ENCODE measurements at regions not wholly inside any gene's neighbourhood (a gene's known extent, or its start where the extent isn't known, plus 50 kb on each side); places are given as distances from the start of the nearest gene placed in this dataset.

- Histone ChIP-seq H3K9ac (ENCODE audit: insufficient read depth, low read length, poor library complexity, severe bottlenecking) (no peak overlapping the region), H2AFZ (ENCODE audit: insufficient read depth, low read depth, low read length, poor library complexity, severe bottlenecking) (no peak overlapping the region), H3K9me3 (replicated peaks in 1 of 2; ENCODE audit: control insufficient read depth in 1 of 2, insufficient read depth in 1 of 2, low read length in 2 of 2) (no peaks in the 10 kb centered on the region), H3K27me3 (ENCODE audit: control insufficient read depth in 2 of 2, insufficient read depth in 2 of 2, low read length in 2 of 2) (no peaks in the 10 kb centered on the region), H4K20me1 (ENCODE audit: insufficient read depth, low read length) (no peaks in the 10 kb centered on the region), H3K4me2 (replicated peaks; ENCODE audit: extremely low read depth, low read length, poor library complexity, severe bottlenecking) (no peak overlapping the region), H3K79me2 (ENCODE audit: insufficient read depth, low read length) (no peaks in the 10 kb centered on the region), H3K36me3 (replicated peaks in 1 of 2; ENCODE audit: control insufficient read depth in 1 of 2, insufficient read depth in 2 of 2, low read length in 2 of 2) (no peaks in the 10 kb centered on the region), H3K27ac (ENCODE audit: low read depth in 1 of 2, low read length in 2 of 2) (no peak overlapping the region), H3K4me1 (ENCODE audit: control insufficient read depth in 1 of 2, insufficient read depth in 2 of 2, low read length in 2 of 2) (no peaks in the 10 kb centered on the region), H3K4me3 (replicated peaks in 1 of 3; ENCODE audit: low read depth in 2 of 3, low read length in 3 of 3) (no peak overlapping the region)
- no peaks in the 10 kb centered on the region for H3K27me3 Mint-ChIP-seq (ENCODE audit: low read depth in 3 of 3)
- no peaks in the 10 kb centered on the region for H3K36me3 Mint-ChIP-seq
- DNase-seq, result no peak
- no peaks in the 10 kb centered on the region for H3K4me1 Mint-ChIP-seq
- no peak overlapping the region for H3K4me3 Mint-ChIP-seq
- no peak overlapping the region for H3K27ac Mint-ChIP-seq
- TF ChIP-seq CTCF (IDR thresholded peaks at IDR 0.05), result no peak
- intact Hi-C loops (cut with micrococcal nuclease), result no loop called here
- H3K9me3 Mint-ChIP-seq, result no peaks in the 10 kb centered on the region
Observed at GRCh38 chr2:187125318-187125717, 276.3 kb upstream of the ZSWIM2 start.

GRCh38 chr2:187124529-187124928 lies 275.6 kb upstream of the ZSWIM2 start:
- no peaks in the 10 kb centered on the region for H3K9me3 Mint-ChIP-seq
- Histone ChIP-seq H4K20me1 (ENCODE audit: insufficient read depth, low read length) (no peaks in the 10 kb centered on the region), H2AFZ (ENCODE audit: insufficient read depth, low read depth, low read length, poor library complexity, severe bottlenecking) (no peak overlapping the region), H3K27ac (ENCODE audit: low read depth in 1 of 2, low read length in 2 of 2) (no peak overlapping the region), H3K9me3 (replicated peaks in 1 of 2; ENCODE audit: control insufficient read depth in 1 of 2, insufficient read depth in 1 of 2, low read length in 2 of 2) (no peaks in the 10 kb centered on the region), H3K4me3 (replicated peaks in 1 of 3; ENCODE audit: low read depth in 2 of 3, low read length in 3 of 3) (no peak overlapping the region), H3K4me2 (replicated peaks; ENCODE audit: extremely low read depth, low read length, poor library complexity, severe bottlenecking) (no peak overlapping the region), H3K36me3 (replicated peaks in 1 of 2; ENCODE audit: control insufficient read depth in 1 of 2, insufficient read depth in 2 of 2, low read length in 2 of 2) (no peaks in the 10 kb centered on the region), H3K27me3 (ENCODE audit: control insufficient read depth in 2 of 2, insufficient read depth in 2 of 2, low read length in 2 of 2) (no peaks in the 10 kb centered on the region), H3K9ac (ENCODE audit: insufficient read depth, low read length, poor library complexity, severe bottlenecking) (no peak overlapping the region), H3K4me1 (ENCODE audit: control insufficient read depth in 1 of 2, insufficient read depth in 2 of 2, low read length in 2 of 2) (no peaks in the 10 kb centered on the region), H3K79me2 (ENCODE audit: insufficient read depth, low read length) (no peaks in the 10 kb centered on the region)
- H3K27me3 Mint-ChIP-seq (ENCODE audit: low read depth in 3 of 3), result no peaks in the 10 kb centered on the region
- H3K4me1 Mint-ChIP-seq, result no peaks in the 10 kb centered on the region
- H3K36me3 Mint-ChIP-seq, result no peaks in the 10 kb centered on the region
- no peak overlapping the region for H3K27ac Mint-ChIP-seq
- DNase-seq, result no peak
- H3K4me3 Mint-ChIP-seq, result no peak overlapping the region
- 100% methylated on average over 2 of the region's 3 CpGs for WGBS (ENCODE audit: insufficient coverage)
- intact Hi-C loops (cut with micrococcal nuclease), result no loop called here
- TF ChIP-seq CTCF (IDR thresholded peaks at IDR 0.05), result no peak
